Epithelial cell of proximal tubule (primary cell): ENCODE measurements at regions not wholly inside any gene's neighbourhood (a gene's known extent, or its start where the extent isn't known, plus 50 kb on each side); places are given as distances from the start of the nearest gene placed in this dataset.

Experiments
- DNase-seq: peaks from one replicate; pipeline ENCODE4 v3.0.0-alpha.2; 2011; ENCODE audit warnings: low read depth
- H3K4me3 ChIP-seq: 2 replicates; pipeline ENCODE4 v1.5.1; 2011; ENCODE audit warnings: low read depth, mild to moderate bottlenecking, low read length
- CTCF ChIP-seq: conservative IDR thresholded peaks from 2 replicates; pipeline ENCODE4 v1.5.1; 2012; ENCODE audit warnings: low read depth, mild to moderate bottlenecking, low read length

- TF ChIP-seq CTCF, result no peak
- no peak for DNase-seq
- H3K4me3 ChIP-seq, result no peak overlapping the region
Observed at GRCh38 chr2:120482334-120482733, 136.4 kb downstream of the INHBB start.

- H3K4me3 ChIP-seq, result no peak overlapping the region
- TF ChIP-seq CTCF, result no peak
- no peak for DNase-seq
Observed at GRCh38 chr2:120483355-120483754, 137.4 kb downstream of the INHBB start.

- TF ChIP-seq CTCF, result no peak
- no peak for DNase-seq
Observed at GRCh38 chr2:120485096-120485495, 139.2 kb downstream of the INHBB start.

GRCh38 chr2:120486441-120486840 lies 140.5 kb downstream of the INHBB start:
- no peak for TF ChIP-seq CTCF

More at GRCh38 chr2:120485096-120485495, 139.2 kb downstream of the INHBB start:
- no peak overlapping the region for H3K4me3 ChIP-seq

GRCh38 chr2:120486946-120487345 lies 141.0 kb downstream of the INHBB start:
- no peak overlapping the region for H3K4me3 ChIP-seq
- no peak for TF ChIP-seq CTCF
- DNase-seq, result no peak

More at GRCh38 chr2:120486441-120486840, 140.5 kb downstream of the INHBB start:
- no peak overlapping the region for H3K4me3 ChIP-seq
- DNase-seq, result no peak

- TF ChIP-seq CTCF, result no peak
- no peak overlapping the region for H3K4me3 ChIP-seq
- DNase-seq, result no peak
Observed at GRCh38 chr2:120488531-120488930, 142.6 kb downstream of the INHBB start.

GRCh38 chr2:120489023-120489422 lies 143.1 kb downstream of the INHBB start:
- TF ChIP-seq CTCF, result no peak
- no peak for DNase-seq
- no peak overlapping the region for H3K4me3 ChIP-seq
